SK-N-SH treated with all-trans-retinoic acid at 6 μM for 48 hours (cell line): ENCODE measurements at regions not wholly inside any gene's neighbourhood (a gene's known extent, or its start where the extent isn't known, plus 50 kb on each side); places are given as distances from the start of the nearest gene placed in this dataset.

Experiments
- ATAC-seq: fragments of 200-7000 bp; cut with Tn5 transposase; 3 replicates; pipeline ENCODE4 v1.9.1; 2020; ENCODE audit warnings: mild to moderate bottlenecking, moderate library complexity
- BACH2 ChIP-seq: fragments of 250-450 bp; sonication (Bioruptor Pico); IDR thresholded peaks from 2 replicates; pipeline ENCODE4 v1.9.0; 2021; ENCODE audit warnings: mild to moderate bottlenecking, borderline replicate concordance
- CSDC2 ChIP-seq: fragments of 250-450 bp; sonication (Bioruptor Pico); IDR thresholded peaks from 2 replicates; pipeline ENCODE4 v1.5.0; 2020; ENCODE audit warnings: mild to moderate bottlenecking, moderate library complexity
- ESRRG ChIP-seq: fragments of 250-450 bp; sonication (Bioruptor Pico); IDR thresholded peaks from 2 replicates; pipeline ENCODE4 v1.6.1; 2021; ENCODE audit warnings: mild to moderate bottlenecking
- GLIS3 ChIP-seq: fragments of 250-450 bp; sonication (Bioruptor Pico); IDR thresholded peaks from 2 replicates; pipeline ENCODE4 v1.5.0; 2020; ENCODE audit warnings: mild to moderate bottlenecking, moderate library complexity
- ISL1 ChIP-seq: fragments of 250-450 bp; sonication (Bioruptor Pico); IDR thresholded peaks from 2 replicates; pipeline ENCODE4 v2.1.2; 2022; ENCODE audit warnings: mild to moderate bottlenecking, moderate library complexity
- OSR1 ChIP-seq: fragments of 250-450 bp; sonication (Bioruptor Pico); IDR thresholded peaks from 2 replicates; pipeline ENCODE4 v1.8.0; 2022; ENCODE audit warnings: moderate library complexity, mild to moderate bottlenecking, inconsistent platforms
- PPARA ChIP-seq: fragments of 250-450 bp; sonication (Bioruptor Pico); IDR thresholded peaks from 2 replicates; pipeline ENCODE4 v1.5.0; 2020; ENCODE audit warnings: mild to moderate bottlenecking, borderline replicate concordance
- SNAI2 ChIP-seq: fragments of 250-450 bp; sonication (Bioruptor Pico); IDR thresholded peaks from 2 replicates; pipeline ENCODE4 v1.5.0; 2020; ENCODE audit warnings: mild to moderate bottlenecking, moderate library complexity
- TCF4 ChIP-seq: fragments of 250-450 bp; sonication (Bioruptor Pico); IDR thresholded peaks from 2 replicates; pipeline ENCODE4 v1.8.0; 2021; ENCODE audit warnings: mild to moderate bottlenecking, moderate library complexity, borderline replicate concordance
- TOX ChIP-seq: fragments of 250-450 bp; sonication (Bioruptor Pico); IDR thresholded peaks from 2 replicates; pipeline ENCODE4 v1.8.0; 2021; ENCODE audit warnings: mild to moderate bottlenecking, moderate library complexity, borderline replicate concordance
- ZC3H10 ChIP-seq: fragments of 250-450 bp; sonication (Bioruptor Pico); IDR thresholded peaks from 2 replicates; pipeline ENCODE4 v1.5.1; 2021; ENCODE audit warnings: mild to moderate bottlenecking, moderate library complexity
- ZFP3 ChIP-seq: fragments of 250-450 bp; sonication (Bioruptor Pico); IDR thresholded peaks from 2 replicates; pipeline ENCODE4 v1.5.0; 2020; ENCODE audit warnings: mild to moderate bottlenecking, moderate library complexity
- ZNF565 ChIP-seq: fragments of 450-650 bp; formaldehyde crosslinking; conservative IDR thresholded peaks from 2 replicates; pipeline ENCODE4 v1.5.0; 2020; ENCODE audit warnings: low read depth, mild to moderate bottlenecking, moderate library complexity
- ZNF70 ChIP-seq: fragments of 450-650 bp; formaldehyde crosslinking; IDR thresholded peaks from 2 replicates; pipeline ENCODE4 v1.5.0; 2020; ENCODE audit warnings: mild to moderate bottlenecking, moderate library complexity
- ZNF8 ChIP-seq: fragments of 450-650 bp; formaldehyde crosslinking; IDR thresholded peaks from 2 replicates; pipeline ENCODE4 v1.5.0; 2020; ENCODE audit warnings: mild to moderate bottlenecking, moderate library complexity
- TF ChIP-seq, protein P1 (sequence below): fragments of 250-450 bp; sonication (Bioruptor Pico); IDR thresholded peaks from 2 replicates; pipeline ENCODE4 v1.8.0; 2020; ENCODE audit warnings: mild to moderate bottlenecking, moderate library complexity, borderline replicate concordance
- TF ChIP-seq, protein P2 (sequence below): fragments of 250-450 bp; sonication (Bioruptor Pico); IDR thresholded peaks from 2 replicates; pipeline ENCODE4 v1.5.0; 2020; ENCODE audit warnings: mild to moderate bottlenecking, moderate library complexity
- TF ChIP-seq, protein P3 (sequence below): fragments of 250-450 bp; sonication (Bioruptor Pico); IDR thresholded peaks from 2 replicates; pipeline ENCODE4 v1.5.1; 2020; ENCODE audit warnings: low read depth, mild to moderate bottlenecking, moderate library complexity
- TF ChIP-seq, protein P4 (sequence below): fragments of 250-450 bp; sonication (Bioruptor Pico); IDR thresholded peaks from 2 replicates; pipeline ENCODE4 v1.8.0; 2021; ENCODE audit warnings: low read depth, mild to moderate bottlenecking, moderate library complexity, borderline replicate concordance
- TF ChIP-seq, protein P5 (sequence below): fragments of 250-450 bp; sonication (Bioruptor Pico); IDR thresholded peaks from 2 replicates; pipeline ENCODE4 v1.5.1; 2021; ENCODE audit warnings: mild to moderate bottlenecking, moderate library complexity

DNA sequence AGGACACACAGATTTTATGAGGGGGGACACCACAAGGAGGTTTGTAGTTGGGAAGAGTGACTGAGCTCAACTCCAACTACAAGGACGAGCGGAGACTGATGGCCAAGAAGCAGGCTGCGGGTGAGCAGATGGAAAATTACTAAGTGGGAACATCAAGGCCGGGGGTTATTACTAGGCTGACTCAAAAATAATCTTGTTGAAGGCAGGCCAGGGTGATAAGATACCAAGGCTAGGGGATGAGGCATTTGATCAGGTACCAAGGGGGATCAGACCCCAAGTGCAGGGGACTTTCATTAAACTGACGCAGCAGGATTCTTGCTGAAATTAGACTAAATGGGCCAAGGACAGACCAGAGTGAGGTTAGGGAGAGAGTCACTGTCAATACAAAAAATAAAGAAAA is 119.4 kb upstream of the SORBS2 start:
- TF ChIP-seq CSDC2 (no peak), ISL1 (no peak), TCF4 (no peak), ZFP3 (CRISPR knock-in tag) (no peak), ESRRG (CRISPR knock-in tag) (no peak), ZC3H10 (CRISPR knock-in tag) (no peak), TOX (CRISPR knock-in tag) (no peak), ZNF8 (CRISPR knock-in tag) (no peak), BACH2 (no peak), SNAI2 (CRISPR knock-in tag) (no peak)
- TF ChIP-seq, protein P1, sequence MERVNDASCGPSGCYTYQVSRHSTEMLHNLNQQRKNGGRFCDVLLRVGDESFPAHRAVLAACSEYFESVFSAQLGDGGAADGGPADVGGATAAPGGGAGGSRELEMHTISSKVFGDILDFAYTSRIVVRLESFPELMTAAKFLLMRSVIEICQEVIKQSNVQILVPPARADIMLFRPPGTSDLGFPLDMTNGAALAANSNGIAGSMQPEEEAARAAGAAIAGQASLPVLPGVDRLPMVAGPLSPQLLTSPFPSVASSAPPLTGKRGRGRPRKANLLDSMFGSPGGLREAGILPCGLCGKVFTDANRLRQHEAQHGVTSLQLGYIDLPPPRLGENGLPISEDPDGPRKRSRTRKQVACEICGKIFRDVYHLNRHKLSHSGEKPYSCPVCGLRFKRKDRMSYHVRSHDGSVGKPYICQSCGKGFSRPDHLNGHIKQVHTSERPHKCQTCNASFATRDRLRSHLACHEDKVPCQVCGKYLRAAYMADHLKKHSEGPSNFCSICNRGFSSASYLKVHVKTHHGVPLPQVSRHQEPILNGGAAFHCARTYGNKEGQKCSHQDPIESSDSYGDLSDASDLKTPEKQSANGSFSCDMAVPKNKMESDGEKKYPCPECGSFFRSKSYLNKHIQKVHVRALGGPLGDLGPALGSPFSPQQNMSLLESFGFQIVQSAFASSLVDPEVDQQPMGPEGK (CRISPR knock-in tag) = no peak
- ATAC-seq = no peak

DNA sequence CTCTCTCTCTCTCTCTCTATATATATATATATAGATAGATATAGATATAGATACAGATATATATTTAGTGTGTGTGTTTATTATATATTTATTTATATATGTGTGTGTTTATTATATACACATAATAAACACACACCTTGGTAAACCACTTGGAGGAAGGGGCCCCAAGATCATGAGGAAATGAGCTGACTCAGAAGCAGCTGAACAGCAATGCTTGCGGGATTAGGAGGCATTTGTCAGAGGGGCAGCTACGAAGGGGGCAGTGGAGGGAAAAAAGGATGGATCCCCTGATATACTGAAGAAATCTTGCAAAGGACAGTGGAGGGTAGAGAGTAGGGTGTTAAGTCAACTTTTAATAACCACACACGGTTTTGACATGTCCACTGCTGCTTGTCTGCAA is 120.0 kb upstream of the SORBS2 start:
- TF ChIP-seq BACH2 = no peak
- no peak for TF ChIP-seq ZNF565 (CRISPR knock-in tag)
- no peak for TF ChIP-seq ZFP3 (CRISPR knock-in tag)
- TF ChIP-seq, protein P2, sequence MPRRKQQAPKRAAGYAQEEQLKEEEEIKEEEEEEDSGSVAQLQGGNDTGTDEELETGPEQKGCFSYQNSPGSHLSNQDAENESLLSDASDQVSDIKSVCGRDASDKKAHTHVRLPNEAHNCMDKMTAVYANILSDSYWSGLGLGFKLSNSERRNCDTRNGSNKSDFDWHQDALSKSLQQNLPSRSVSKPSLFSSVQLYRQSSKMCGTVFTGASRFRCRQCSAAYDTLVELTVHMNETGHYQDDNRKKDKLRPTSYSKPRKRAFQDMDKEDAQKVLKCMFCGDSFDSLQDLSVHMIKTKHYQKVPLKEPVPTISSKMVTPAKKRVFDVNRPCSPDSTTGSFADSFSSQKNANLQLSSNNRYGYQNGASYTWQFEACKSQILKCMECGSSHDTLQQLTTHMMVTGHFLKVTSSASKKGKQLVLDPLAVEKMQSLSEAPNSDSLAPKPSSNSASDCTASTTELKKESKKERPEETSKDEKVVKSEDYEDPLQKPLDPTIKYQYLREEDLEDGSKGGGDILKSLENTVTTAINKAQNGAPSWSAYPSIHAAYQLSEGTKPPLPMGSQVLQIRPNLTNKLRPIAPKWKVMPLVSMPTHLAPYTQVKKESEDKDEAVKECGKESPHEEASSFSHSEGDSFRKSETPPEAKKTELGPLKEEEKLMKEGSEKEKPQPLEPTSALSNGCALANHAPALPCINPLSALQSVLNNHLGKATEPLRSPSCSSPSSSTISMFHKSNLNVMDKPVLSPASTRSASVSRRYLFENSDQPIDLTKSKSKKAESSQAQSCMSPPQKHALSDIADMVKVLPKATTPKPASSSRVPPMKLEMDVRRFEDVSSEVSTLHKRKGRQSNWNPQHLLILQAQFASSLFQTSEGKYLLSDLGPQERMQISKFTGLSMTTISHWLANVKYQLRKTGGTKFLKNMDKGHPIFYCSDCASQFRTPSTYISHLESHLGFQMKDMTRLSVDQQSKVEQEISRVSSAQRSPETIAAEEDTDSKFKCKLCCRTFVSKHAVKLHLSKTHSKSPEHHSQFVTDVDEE (CRISPR knock-in tag) = no peak
- TF ChIP-seq, protein P3, sequence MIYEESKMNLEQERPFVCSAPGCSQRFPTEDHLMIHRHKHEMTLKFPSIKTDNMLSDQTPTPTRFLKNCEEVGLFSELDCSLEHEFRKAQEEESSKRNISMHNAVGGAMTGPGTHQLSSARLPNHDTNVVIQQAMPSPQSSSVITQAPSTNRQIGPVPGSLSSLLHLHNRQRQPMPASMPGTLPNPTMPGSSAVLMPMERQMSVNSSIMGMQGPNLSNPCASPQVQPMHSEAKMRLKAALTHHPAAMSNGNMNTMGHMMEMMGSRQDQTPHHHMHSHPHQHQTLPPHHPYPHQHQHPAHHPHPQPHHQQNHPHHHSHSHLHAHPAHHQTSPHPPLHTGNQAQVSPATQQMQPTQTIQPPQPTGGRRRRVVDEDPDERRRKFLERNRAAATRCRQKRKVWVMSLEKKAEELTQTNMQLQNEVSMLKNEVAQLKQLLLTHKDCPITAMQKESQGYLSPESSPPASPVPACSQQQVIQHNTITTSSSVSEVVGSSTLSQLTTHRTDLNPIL (CRISPR knock-in tag) = no peak
- no peak for TF ChIP-seq ESRRG (CRISPR knock-in tag)
- ATAC-seq = no peak

DNA sequence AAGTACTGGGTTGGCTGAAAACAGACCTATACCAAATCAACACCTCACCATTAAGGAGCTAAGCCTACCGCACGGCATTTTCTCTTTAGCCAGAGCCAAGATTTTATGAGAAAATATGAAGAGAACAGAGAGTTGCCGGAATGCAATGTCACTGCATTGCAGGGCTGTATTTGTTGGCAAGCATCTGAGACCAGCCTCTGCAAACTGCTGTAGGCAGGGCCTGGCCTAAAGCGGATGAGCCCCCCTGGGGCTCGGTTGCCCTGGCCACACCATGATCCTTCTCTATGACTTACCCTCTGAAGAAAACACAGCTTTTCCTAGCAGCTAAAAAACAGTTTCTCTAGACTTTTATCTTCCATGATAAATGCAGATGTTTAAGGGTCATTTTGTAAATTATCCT is 120.5 kb upstream of the SORBS2 start:
- no peak for ATAC-seq
- no peak for TF ChIP-seq ESRRG (CRISPR knock-in tag)
- TF ChIP-seq OSR1 (CRISPR knock-in tag) = no peak
- no peak for TF ChIP-seq ZFP3 (CRISPR knock-in tag)
- TF ChIP-seq, protein P4, sequence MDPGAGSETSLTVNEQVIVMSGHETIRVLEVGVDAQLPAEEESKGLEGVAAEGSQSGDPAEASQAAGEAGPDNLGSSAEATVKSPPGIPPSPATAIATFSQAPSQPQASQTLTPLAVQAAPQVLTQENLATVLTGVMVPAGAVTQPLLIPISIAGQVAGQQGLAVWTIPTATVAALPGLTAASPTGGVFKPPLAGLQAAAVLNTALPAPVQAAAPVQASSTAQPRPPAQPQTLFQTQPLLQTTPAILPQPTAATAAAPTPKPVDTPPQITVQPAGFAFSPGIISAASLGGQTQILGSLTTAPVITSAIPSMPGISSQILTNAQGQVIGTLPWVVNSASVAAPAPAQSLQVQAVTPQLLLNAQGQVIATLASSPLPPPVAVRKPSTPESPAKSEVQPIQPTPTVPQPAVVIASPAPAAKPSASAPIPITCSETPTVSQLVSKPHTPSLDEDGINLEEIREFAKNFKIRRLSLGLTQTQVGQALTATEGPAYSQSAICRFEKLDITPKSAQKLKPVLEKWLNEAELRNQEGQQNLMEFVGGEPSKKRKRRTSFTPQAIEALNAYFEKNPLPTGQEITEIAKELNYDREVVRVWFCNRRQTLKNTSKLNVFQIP (CRISPR knock-in tag) = no peak
- TF ChIP-seq ZNF8 (CRISPR knock-in tag) = no peak
- TF ChIP-seq, all 23 proteins: peak for 0

DNA sequence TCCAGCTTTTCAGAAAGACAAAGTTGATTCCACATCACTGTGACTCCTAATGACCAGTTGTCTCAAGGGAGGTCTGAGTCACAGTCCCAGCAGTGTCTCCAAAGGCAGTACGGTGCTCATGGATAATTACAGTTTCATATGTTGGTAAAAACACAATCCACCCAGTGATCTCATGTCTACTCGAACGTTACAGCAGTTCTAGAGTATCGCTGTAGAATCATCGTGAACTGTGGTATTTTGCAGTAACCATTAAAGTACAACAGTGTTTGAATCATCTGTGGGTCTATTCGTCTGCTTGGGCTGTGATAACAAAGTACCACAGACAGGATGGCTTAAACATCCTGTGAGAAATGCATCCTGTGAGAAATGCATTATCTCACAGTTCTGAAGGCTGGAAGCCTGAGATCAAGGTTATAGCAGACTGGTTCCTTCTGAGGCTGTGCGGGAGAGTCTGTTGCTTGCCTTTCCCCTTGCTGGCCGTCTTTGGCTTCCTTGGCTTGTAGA is 121.1 kb upstream of the SORBS2 start:
- ATAC-seq = no peak
- TF ChIP-seq, protein P5, sequence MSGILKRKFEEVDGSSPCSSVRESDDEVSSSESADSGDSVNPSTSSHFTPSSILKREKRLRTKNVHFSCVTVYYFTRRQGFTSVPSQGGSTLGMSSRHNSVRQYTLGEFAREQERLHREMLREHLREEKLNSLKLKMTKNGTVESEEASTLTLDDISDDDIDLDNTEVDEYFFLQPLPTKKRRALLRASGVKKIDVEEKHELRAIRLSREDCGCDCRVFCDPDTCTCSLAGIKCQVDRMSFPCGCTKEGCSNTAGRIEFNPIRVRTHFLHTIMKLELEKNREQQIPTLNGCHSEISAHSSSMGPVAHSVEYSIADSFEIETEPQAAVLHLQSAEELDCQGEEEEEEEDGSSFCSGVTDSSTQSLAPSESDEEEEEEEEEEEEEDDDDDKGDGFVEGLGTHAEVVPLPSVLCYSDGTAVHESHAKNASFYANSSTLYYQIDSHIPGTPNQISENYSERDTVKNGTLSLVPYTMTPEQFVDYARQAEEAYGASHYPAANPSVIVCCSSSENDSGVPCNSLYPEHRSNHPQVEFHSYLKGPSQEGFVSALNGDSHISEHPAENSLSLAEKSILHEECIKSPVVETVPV (CRISPR knock-in tag) = no peak
- TF ChIP-seq, protein P4 (CRISPR knock-in tag) = no peak
- no peak for TF ChIP-seq ISL1
- no peak for TF ChIP-seq ZNF70 (CRISPR knock-in tag)
- no peak for TF ChIP-seq ZC3H10 (CRISPR knock-in tag)
- TF ChIP-seq SNAI2 (CRISPR knock-in tag) = no peak
- no peak for TF ChIP-seq GLIS3 (CRISPR knock-in tag)
- no peak for TF ChIP-seq PPARA (CRISPR knock-in tag)
- no peak for TF ChIP-seq TOX (CRISPR knock-in tag)
- no peak for TF ChIP-seq OSR1 (CRISPR knock-in tag)
- TF ChIP-seq ESRRG (CRISPR knock-in tag) = no peak
- no peak for TF ChIP-seq ZNF8 (CRISPR knock-in tag)
- TF ChIP-seq CSDC2 = no peak
- TF ChIP-seq ZFP3 (CRISPR knock-in tag) = no peak
